Sciatic nerve (tissue), 2 donors: ENCODE measurements at regions not wholly inside any gene's neighbourhood (a gene's known extent, or its start where the extent isn't known, plus 50 kb on each side); places are given as distances from the start of the nearest gene placed in this dataset.
A peak's percentile ranks its signal among the peaks of the same experiment; 100 is the strongest.
"Not testable (repeated sequence)": the region's sequence is repeated elsewhere in the genome, so short reads cannot be mapped to it uniquely, and the experiment has no call there.

Experiments
- ATAC-seq: fragments of 200-7000 bp; cut with Tn5 transposase; one replicate; pipeline ENCODE4 v1.9.1; 2020; ENCODE audit warnings: mild to moderate bottlenecking, moderate library complexity
- DNase-seq: peaks from one replicate; pipeline ENCODE4 v3.0.0-alpha.2; 2020; ENCODE audit warnings: low spot score
- intact Hi-C: fragments of 100-400 bp; cut with DNase I; formaldehyde crosslinking; loops from one replicate; pipeline ENCODE4 v1.14.2; 2022
- donor health status: DM: no; HTN: no; CAD: no.
- donor health status: DM: no; HTN: no; CAD: no.

- peak; percentile 40 for ATAC-seq
- no peak for DNase-seq
- intact Hi-C loops, result no loop called here
Observed at GRCh38 chr14:34063470-34064164, 112.7 kb upstream of the EGLN3 start.

- no peak for ATAC-seq
- intact Hi-C loops, result no loop called here
- DNase-seq, result no peak
Observed at GRCh38 chr14:34063042-34063441, 112.2 kb upstream of the EGLN3 start.

- no peak for DNase-seq
- intact Hi-C loops, result no loop called here
- no peak for ATAC-seq
Observed at GRCh38 chr14:34062353-34062973, 111.6 kb upstream of the EGLN3 start.

- ATAC-seq (peak; percentile 7), DNase-seq (no peak)
- intact Hi-C loops, result no loop called here
Observed at GRCh38 chr14:34060651-34060999, 109.8 kb upstream of the EGLN3 start.

GRCh38 chr14:34059925-34060650 is 109.2 kb upstream of the EGLN3 start:
- ATAC-seq (peak; percentile 93), DNase-seq (peak; percentile 79)
- intact Hi-C loops, result no loop called here

GRCh38 chr14:34059037-34059924 is 108.4 kb upstream of the EGLN3 start:
- ATAC-seq (no peak), DNase-seq (no peak)
- intact Hi-C loops, result no loop called here

GRCh38 chr14:34058510-34058909 is 107.6 kb upstream of the EGLN3 start:
- intact Hi-C loops, result no loop called here
- DNase-seq, result no peak
- no peak for ATAC-seq

GRCh38 chr14:34056046-34056445 is 105.2 kb upstream of the EGLN3 start:
- DNase-seq (no peak), ATAC-seq (no peak)
- intact Hi-C loops, result no loop called here

- ATAC-seq, result no peak
- intact Hi-C loops, result no loop called here
Observed at GRCh38 chr14:34055157-34055950, 104.5 kb upstream of the EGLN3 start.

GRCh38 chr14:34053666-34054065 is 102.8 kb upstream of the EGLN3 start:
- intact Hi-C loops, result no loop called here
- DNase-seq, result no peak
- peak; percentile 93 for ATAC-seq

More at GRCh38 chr14:34055157-34055950, 104.5 kb upstream of the EGLN3 start:
- no peak for DNase-seq

GRCh38 chr14:34052658-34053014 is 101.8 kb upstream of the EGLN3 start:
- DNase-seq, result no peak
- intact Hi-C loops, result no loop called here
- ATAC-seq, result no peak

- DNase-seq (no peak), ATAC-seq (peak; percentile 41)
- intact Hi-C loops, result no loop called here
Observed at GRCh38 chr14:34051966-34052657, 101.2 kb upstream of the EGLN3 start.

- DNase-seq, result no peak
- ATAC-seq, result no peak
Observed at GRCh38 chr14:34050606-34051005, 99.7 kb upstream of the EGLN3 start.

GRCh38 chr14:34049790-34050189 is 98.9 kb upstream of the EGLN3 start:
- no peak for ATAC-seq
- no peak for DNase-seq
- intact Hi-C loops, result no loop called here

More at GRCh38 chr14:34050606-34051005, 99.7 kb upstream of the EGLN3 start:
- intact Hi-C loops, result no loop called here

GRCh38 chr14:34049187-34049586 is 98.3 kb upstream of the EGLN3 start:
- ATAC-seq, intact Hi-C loops, DNase-seq: not testable (repeated sequence)

- DNase-seq, result no peak
- intact Hi-C loops, result no loop called here
- no peak for ATAC-seq
Observed at GRCh38 chr14:34046799-34047520, 96.1 kb upstream of the EGLN3 start.

GRCh38 chr14:34044666-34045306 is 93.9 kb upstream of the EGLN3 start:
- ATAC-seq, result no peak
- DNase-seq, result no peak
- intact Hi-C loops, result no loop called here
